Ishikawa (cell line): ENCODE measurements at regions not wholly inside any gene's neighbourhood (a gene's known extent, or its start where the extent isn't known, plus 50 kb on each side); places are given as distances from the start of the nearest gene placed in this dataset.

Source experiments
- CEBPB ChIP-seq: IDR thresholded peaks from 2 replicates; pipeline ENCODE4 v1.6.1; 2012
- CREB1 ChIP-seq: IDR thresholded peaks from 2 replicates; pipeline ENCODE4 v1.6.1; 2012; ENCODE audit warnings: low read depth
- EGR1 ChIP-seq: IDR thresholded peaks from 2 replicates; pipeline ENCODE4 v1.6.1; 2012
- EP300 ChIP-seq: IDR thresholded peaks from 2 replicates; pipeline ENCODE4 v1.6.1; 2012; ENCODE audit warnings: borderline replicate concordance
- FOXM1 ChIP-seq: IDR thresholded peaks from 2 replicates; pipeline ENCODE4 v1.6.1; 2012; ENCODE audit warnings: low read depth, borderline replicate concordance
- NFIC ChIP-seq: IDR thresholded peaks from 2 replicates; pipeline ENCODE4 v1.6.1; 2012
- RAD21 ChIP-seq: IDR thresholded peaks from 2 replicates; pipeline ENCODE4 v1.6.1; 2012; ENCODE audit warnings: low read depth
- TAF1 ChIP-seq: IDR thresholded peaks from 2 replicates; pipeline ENCODE4 v1.6.1; 2012; ENCODE audit warnings: low read depth, mild to moderate bottlenecking
- TCF12 ChIP-seq: IDR thresholded peaks from 2 replicates; pipeline ENCODE4 v1.6.1; 2012; ENCODE audit warnings: low read depth
- TEAD4 ChIP-seq: IDR thresholded peaks from 2 replicates; pipeline ENCODE4 v1.6.1; 2012
- YY1 ChIP-seq: IDR thresholded peaks from 2 replicates; pipeline ENCODE4 v1.6.1; 2012; ENCODE audit warnings: low read depth
- ZBTB7A ChIP-seq: IDR thresholded peaks from 2 replicates; pipeline ENCODE4 v1.6.1; 2012; ENCODE audit warnings: low read depth
- TF ChIP-seq, protein P1 (sequence below): IDR thresholded peaks from 2 replicates; pipeline ENCODE4 v1.6.1; 2012; ENCODE audit warnings: low read depth, mild to moderate bottlenecking
- TF ChIP-seq, protein P2 (sequence below): IDR thresholded peaks from 2 replicates; pipeline ENCODE4 v1.6.1; 2012
- TF ChIP-seq, protein P3 (sequence below): IDR thresholded peaks from 2 replicates; pipeline ENCODE4 v1.6.1; 2012

DNA sequence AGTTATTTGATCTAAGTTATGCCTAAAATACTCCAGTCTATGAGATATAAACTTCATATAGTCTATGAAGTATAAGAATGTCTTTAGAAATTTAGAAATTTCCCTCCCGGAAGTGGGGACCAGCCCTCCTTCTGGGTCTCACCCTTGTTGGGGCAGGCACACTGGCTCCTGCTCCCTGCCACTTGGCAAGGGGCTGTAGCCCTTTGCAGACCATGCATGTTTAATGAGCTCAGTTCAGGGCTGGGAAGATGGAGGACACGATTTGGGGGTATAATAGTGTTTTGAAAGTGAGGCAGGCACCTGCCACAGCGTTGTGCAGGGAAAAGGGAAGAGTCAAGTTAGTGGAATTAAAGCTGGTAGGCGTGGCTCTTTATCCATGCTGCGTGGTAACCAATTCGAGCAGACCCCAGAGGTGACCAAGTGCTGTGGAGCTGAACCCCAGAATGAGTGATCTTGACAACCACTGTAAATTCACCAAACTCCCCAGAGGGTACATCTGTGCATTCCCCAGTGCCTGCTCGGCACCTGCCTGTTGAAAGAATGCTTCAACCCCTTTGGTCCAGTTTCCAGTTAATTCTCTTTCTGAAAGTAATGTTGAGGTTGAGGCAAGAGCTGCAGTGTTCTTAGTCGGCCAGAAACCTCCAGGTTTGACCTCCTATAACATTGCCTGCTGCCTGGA is 79.6 kb downstream of the DOP1B start:
- TF ChIP-seq, protein P1, sequence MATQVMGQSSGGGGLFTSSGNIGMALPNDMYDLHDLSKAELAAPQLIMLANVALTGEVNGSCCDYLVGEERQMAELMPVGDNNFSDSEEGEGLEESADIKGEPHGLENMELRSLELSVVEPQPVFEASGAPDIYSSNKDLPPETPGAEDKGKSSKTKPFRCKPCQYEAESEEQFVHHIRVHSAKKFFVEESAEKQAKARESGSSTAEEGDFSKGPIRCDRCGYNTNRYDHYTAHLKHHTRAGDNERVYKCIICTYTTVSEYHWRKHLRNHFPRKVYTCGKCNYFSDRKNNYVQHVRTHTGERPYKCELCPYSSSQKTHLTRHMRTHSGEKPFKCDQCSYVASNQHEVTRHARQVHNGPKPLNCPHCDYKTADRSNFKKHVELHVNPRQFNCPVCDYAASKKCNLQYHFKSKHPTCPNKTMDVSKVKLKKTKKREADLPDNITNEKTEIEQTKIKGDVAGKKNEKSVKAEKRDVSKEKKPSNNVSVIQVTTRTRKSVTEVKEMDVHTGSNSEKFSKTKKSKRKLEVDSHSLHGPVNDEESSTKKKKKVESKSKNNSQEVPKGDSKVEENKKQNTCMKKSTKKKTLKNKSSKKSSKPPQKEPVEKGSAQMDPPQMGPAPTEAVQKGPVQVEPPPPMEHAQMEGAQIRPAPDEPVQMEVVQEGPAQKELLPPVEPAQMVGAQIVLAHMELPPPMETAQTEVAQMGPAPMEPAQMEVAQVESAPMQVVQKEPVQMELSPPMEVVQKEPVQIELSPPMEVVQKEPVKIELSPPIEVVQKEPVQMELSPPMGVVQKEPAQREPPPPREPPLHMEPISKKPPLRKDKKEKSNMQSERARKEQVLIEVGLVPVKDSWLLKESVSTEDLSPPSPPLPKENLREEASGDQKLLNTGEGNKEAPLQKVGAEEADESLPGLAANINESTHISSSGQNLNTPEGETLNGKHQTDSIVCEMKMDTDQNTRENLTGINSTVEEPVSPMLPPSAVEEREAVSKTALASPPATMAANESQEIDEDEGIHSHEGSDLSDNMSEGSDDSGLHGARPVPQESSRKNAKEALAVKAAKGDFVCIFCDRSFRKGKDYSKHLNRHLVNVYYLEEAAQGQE: no peak
- TF ChIP-seq CREB1 (no peak), TCF12 (no peak)

DNA sequence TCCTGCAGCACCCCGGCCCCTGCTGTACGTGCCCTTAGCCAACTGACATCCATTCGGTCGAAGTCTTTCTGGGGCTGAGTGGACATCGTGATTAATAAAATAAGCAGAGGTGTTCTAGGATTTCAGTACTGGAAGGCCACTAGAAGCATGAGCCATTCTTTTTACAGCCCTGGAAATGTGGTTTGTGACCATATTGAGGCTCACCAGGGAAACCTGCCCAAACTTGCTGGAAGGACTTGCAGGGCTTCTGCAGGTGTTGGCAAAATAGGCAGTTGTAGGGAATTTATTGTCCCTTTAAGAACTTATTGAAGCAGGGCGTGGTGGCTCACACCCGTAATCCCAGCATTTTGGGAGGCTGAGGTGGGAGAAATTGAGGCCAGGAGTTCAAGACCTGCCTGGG is 80.8 kb downstream of the DOP1B start:
- TF ChIP-seq TCF12 (no peak), CEBPB (no peak), NFIC (no peak), YY1 (no peak), CREB1 (no peak), RAD21 (no peak), EGR1 (no peak), EP300 (no peak), TAF1 (no peak), ZBTB7A (no peak)
- TF ChIP-seq, protein P2, sequence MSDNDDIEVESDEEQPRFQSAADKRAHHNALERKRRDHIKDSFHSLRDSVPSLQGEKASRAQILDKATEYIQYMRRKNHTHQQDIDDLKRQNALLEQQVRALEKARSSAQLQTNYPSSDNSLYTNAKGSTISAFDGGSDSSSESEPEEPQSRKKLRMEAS: no peak
- TF ChIP-seq, protein P3, sequence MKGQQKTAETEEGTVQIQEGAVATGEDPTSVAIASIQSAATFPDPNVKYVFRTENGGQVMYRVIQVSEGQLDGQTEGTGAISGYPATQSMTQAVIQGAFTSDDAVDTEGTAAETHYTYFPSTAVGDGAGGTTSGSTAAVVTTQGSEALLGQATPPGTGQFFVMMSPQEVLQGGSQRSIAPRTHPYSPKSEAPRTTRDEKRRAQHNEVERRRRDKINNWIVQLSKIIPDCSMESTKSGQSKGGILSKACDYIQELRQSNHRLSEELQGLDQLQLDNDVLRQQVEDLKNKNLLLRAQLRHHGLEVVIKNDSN: no peak
- TF ChIP-seq, protein P1: no peak

DNA sequence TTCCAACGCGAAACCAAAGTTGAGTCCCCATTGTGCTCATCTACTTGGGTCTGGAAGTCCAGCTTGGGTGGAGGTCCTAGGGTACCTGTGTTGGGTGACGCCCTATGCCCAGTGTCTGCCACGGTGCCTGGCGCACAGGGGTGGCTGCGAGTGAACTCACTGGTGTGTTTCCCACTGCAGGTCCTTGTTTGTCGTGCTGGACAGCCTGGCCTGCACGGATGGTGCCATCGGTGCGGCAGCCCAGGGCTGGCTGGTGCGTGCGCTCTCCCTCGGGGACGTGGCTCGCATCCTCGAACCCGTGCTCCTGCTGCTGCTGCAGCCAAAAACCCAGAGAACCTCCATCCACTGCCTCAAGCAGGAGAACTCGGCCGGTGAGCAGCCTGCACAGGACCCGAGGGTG is 80.4 kb upstream of the MORC3 start:
- TF ChIP-seq, protein P3: no peak
- TF ChIP-seq, protein P1: no peak
- TF ChIP-seq TAF1: no peak
- TF ChIP-seq TCF12: no peak
- no peak for TF ChIP-seq EGR1
- TF ChIP-seq CREB1: no peak
- TF ChIP-seq, protein P2: no peak
- no peak for TF ChIP-seq NFIC
- TF ChIP-seq FOXM1: no peak
- TF ChIP-seq CEBPB: no peak
- no peak for TF ChIP-seq TEAD4
- TF ChIP-seq EP300: no peak
- no peak for TF ChIP-seq RAD21
- no peak for TF ChIP-seq YY1
- no peak for TF ChIP-seq ZBTB7A

GRCh38 chr21:36241717-36242116 is 78.3 kb upstream of the MORC3 start:
- no peak for TF ChIP-seq FOXM1
- TF ChIP-seq, protein P2: no peak

GRCh38 chr21:36245115-36245514 is 74.9 kb upstream of the MORC3 start:
- TF ChIP-seq, protein P2: no peak
- TF ChIP-seq, protein P1: no peak
- TF ChIP-seq YY1: no peak
